ENCODE measurements at regions not wholly inside any gene's neighbourhood (a gene's known extent, or its start where the extent isn't known, plus 50 kb on each side); places are given as distances from the start of the nearest gene placed in this dataset.

GRCh38 chr14:21807975-21808374, 134.4 kb upstream of the OR4E1 start:
- Histone ChIP-seq H3K4me2 (ENCODE audit: low read length) (no peak overlapping the region), H3K4me3 (ENCODE audit: low read length) (no peak overlapping the region), H3K9ac (ENCODE audit: low read length) (no peak overlapping the region), H3K36me3 (replicated peaks; ENCODE audit: low read depth, low read length) (no peaks in the 10 kb centered on the region), H2AFZ (ENCODE audit: low read depth, low read length) (no peak overlapping the region), H3K4me1 (ENCODE audit: low read length) (no peaks in the 10 kb centered on the region), H3K27ac (ENCODE audit: low read length) (no peak overlapping the region), H3K9me3 (ENCODE audit: insufficient read depth, low read length) (no peaks in the 10 kb centered on the region), H3K79me2 (ENCODE audit: low read length) (no peaks in the 10 kb centered on the region), H3K27me3 (ENCODE audit: low read depth, low read length) (no peaks in the 10 kb centered on the region; the same call in none of the 2 replicates), H4K20me1 (ENCODE audit: insufficient read depth, low read length) (no peaks in the 10 kb centered on the region)
- TF ChIP-seq CTCF (IDR thresholded peaks at IDR 0.05; ENCODE audit: low read depth, low read length) = no peak
- TF ChIP-seq EZH2phosphoT487 (IDR thresholded peaks at IDR 0.05; ENCODE audit: low read depth) = no peak

- TF ChIP-seq EZH2phosphoT487 (IDR thresholded peaks at IDR 0.05; ENCODE audit: low read depth) (no peak), CTCF (IDR thresholded peaks at IDR 0.05; ENCODE audit: low read depth, low read length) (no peak)
- H3K4me1 ChIP-seq (ENCODE audit: low read length) = no peaks in the 10 kb centered on the region
- no peak overlapping the region for H3K9ac ChIP-seq (ENCODE audit: low read length)
- no peak overlapping the region for H3K4me3 ChIP-seq (ENCODE audit: low read length)
- no peaks in the 10 kb centered on the region for H4K20me1 ChIP-seq (ENCODE audit: insufficient read depth, low read length)
- no peak overlapping the region for H2AFZ ChIP-seq (ENCODE audit: low read depth, low read length)
- no peaks in the 10 kb centered on the region for H3K36me3 ChIP-seq (replicated peaks; ENCODE audit: low read depth, low read length)
- H3K4me2 ChIP-seq (ENCODE audit: low read length) = no peak overlapping the region
- H3K79me2 ChIP-seq (ENCODE audit: low read length) = no peaks in the 10 kb centered on the region
- H3K9me3 ChIP-seq (ENCODE audit: insufficient read depth, low read length) = no peaks in the 10 kb centered on the region
- H3K27ac ChIP-seq (ENCODE audit: low read length) = no peak overlapping the region
- H3K27me3 ChIP-seq (ENCODE audit: low read depth, low read length) = peaks cover 5% of the 10 kb centered on the region
Measured at GRCh38 chr14:21804981-21805380, 131.4 kb upstream of the OR4E1 start.

- TF ChIP-seq EZH2phosphoT487 (IDR thresholded peaks at IDR 0.05; ENCODE audit: low read depth) = no peak
- TF ChIP-seq CTCF (IDR thresholded peaks at IDR 0.05; ENCODE audit: low read depth, low read length) = no peak
- no peaks in the 10 kb centered on the region for H3K4me1 ChIP-seq (ENCODE audit: low read length)
Measured at GRCh38 chr14:21802441-21802840, 128.8 kb upstream of the OR4E1 start.

GRCh38 chr14:21796916-21797315, 123.3 kb upstream of the OR4E1 start:
- Histone ChIP-seq H4K20me1 (ENCODE audit: insufficient read depth, low read length) (no peaks in the 10 kb centered on the region), H3K4me2 (ENCODE audit: low read length) (no peak overlapping the region), H3K9me3 (ENCODE audit: insufficient read depth, low read length) (no peaks in the 10 kb centered on the region), H3K4me1 (ENCODE audit: low read length) (no peaks in the 10 kb centered on the region), H3K79me2 (ENCODE audit: low read length) (no peaks in the 10 kb centered on the region), H2AFZ (ENCODE audit: low read depth, low read length) (no peak overlapping the region), H3K4me3 (ENCODE audit: low read length) (no peak overlapping the region), H3K9ac (ENCODE audit: low read length) (no peak overlapping the region), H3K27ac (ENCODE audit: low read length) (no peak overlapping the region), H3K36me3 (replicated peaks; ENCODE audit: low read depth, low read length) (no peaks in the 10 kb centered on the region), H3K27me3 (ENCODE audit: low read depth, low read length) (peaks cover 19% of the 10 kb centered on the region)
- TF ChIP-seq CTCF (IDR thresholded peaks at IDR 0.05; ENCODE audit: low read depth, low read length) (no peak), EZH2phosphoT487 (IDR thresholded peaks at IDR 0.05; ENCODE audit: low read depth) (no peak)

More at GRCh38 chr14:21802441-21802840, 128.8 kb upstream of the OR4E1 start:
- H3K9me3 ChIP-seq (ENCODE audit: insufficient read depth, low read length) = no peaks in the 10 kb centered on the region
- no peaks in the 10 kb centered on the region for H3K79me2 ChIP-seq (ENCODE audit: low read length)
- H3K36me3 ChIP-seq (replicated peaks; ENCODE audit: low read depth, low read length) = no peaks in the 10 kb centered on the region
- H3K9ac ChIP-seq (ENCODE audit: low read length) = no peak overlapping the region
- no peak overlapping the region for H3K4me2 ChIP-seq (ENCODE audit: low read length)
- no peak overlapping the region for H2AFZ ChIP-seq (ENCODE audit: low read depth, low read length)
- H3K4me3 ChIP-seq (ENCODE audit: low read length) = no peak overlapping the region
- no peak overlapping the region for H3K27ac ChIP-seq (ENCODE audit: low read length)
- H3K27me3 ChIP-seq (ENCODE audit: low read depth, low read length) = peaks cover 17% of the 10 kb centered on the region; the same call in 1 of the 2 replicates
- H4K20me1 ChIP-seq (ENCODE audit: insufficient read depth, low read length) = no peaks in the 10 kb centered on the region

All from OCI-LY3 (cell line).